SK-N-SH (cell line): ENCODE measurements at regions not wholly inside any gene's neighbourhood (a gene's known extent, or its start where the extent isn't known, plus 50 kb on each side); places are given as distances from the start of the nearest gene placed in this dataset.

ENCODE experiments used
- CTCF ChIA-PET: fragments of 300-600, 350-600 bp; formaldehyde crosslinking; extraction: SDS; loops from one replicate; lab custom pipeline; 2021; lab: Yijun Ruan, JAX
- POLR2A ChIA-PET: fragments of 350-600 bp; sonication (Branson Sonifier 250); formaldehyde crosslinking; extraction: SDS; loops from one replicate; lab custom pipeline; 2020; ENCODE audit warnings: antibody characterized with exemption, inconsistent platforms; lab: Yijun Ruan, JAX
- DNase-seq: peaks from one replicate; pipeline ENCODE4 v3.0.0; 2012
- H2AFZ ChIP-seq: fragments of 200-600 bp; sonication (generic); 2 replicates; pipeline ENCODE4 v1.8.1; 2016; ENCODE audit warnings: antibody characterized with exemption, mild to moderate bottlenecking, low read depth
- H3F3A ChIP-seq: fragments of 200-600 bp; sonication (generic); replicated peaks from 2 replicates; pipeline ENCODE3; 2016; ENCODE audit warnings: antibody characterized with exemption, mild to moderate bottlenecking; ENCODE audit not compliant: insufficient read depth
- H3K27ac ChIP-seq, 2 experiments: fragments of 200-500 bp in 1 of 2; fragments of 200-600 bp in 1 of 2; sonication (Bioruptor generic) in 1 of 2; sonication (generic), shearing (Covaris generic) in 1 of 2; 2 replicates each; pipeline versions ENCODE4 v1.5.1 to v1.6.1; 2014 to 2016; ENCODE audit warnings: low read depth in 2 of 2, inconsistent platforms in 1 of 2, low read length in 1 of 2, mild to moderate bottlenecking in 1 of 2, mixed read lengths in 1 of 2
- H3K27me3 ChIP-seq: fragments of 200-600 bp; sonication (generic), shearing (Covaris generic); 2 replicates; pipeline ENCODE4 v1.6.1; 2016; ENCODE audit warnings: mixed run types; ENCODE audit not compliant: insufficient read depth
- H3K36me3 ChIP-seq, 2 experiments: fragments of 200-500 bp in 1 of 2; fragments of 200-600 bp in 1 of 2; sonication (Bioruptor generic) in 1 of 2; sonication (generic) in 1 of 2; replicated peaks in 1 of 2; 2 replicates each; pipeline versions ENCODE3 to v1.5.1; 2014 to 2016; ENCODE audit warnings: low read length in 1 of 2, mild to moderate bottlenecking in 1 of 2; ENCODE audit not compliant: insufficient read depth in 2 of 2, control insufficient read depth in 1 of 2
- H3K4me1 ChIP-seq, 2 experiments: fragments of 200-500 bp in 1 of 2; fragments of 200-600 bp in 1 of 2; sonication (Bioruptor generic) in 1 of 2; sonication (generic), shearing (Covaris generic) in 1 of 2; 2 replicates each; pipeline versions ENCODE4 v1.5.1 to v1.6.1; 2014 to 2016; ENCODE audit warnings: low read depth in 1 of 2, low read length in 1 of 2, mixed run types in 1 of 2; ENCODE audit not compliant: insufficient read depth in 2 of 2, control insufficient read depth in 1 of 2
- H3K4me2 ChIP-seq: fragments of 200-600 bp; sonication (generic), shearing (Covaris generic); 2 replicates; pipeline ENCODE4 v1.6.1; 2017; ENCODE audit warnings: mixed run types
- H3K4me3 ChIP-seq, 2 experiments: fragments of 200-500 bp in 1 of 2; fragments of 200-600 bp in 1 of 2; sonication (Bioruptor generic) in 1 of 2; sonication (generic), shearing (Covaris generic) in 1 of 2; 2 replicates each; pipeline versions ENCODE4 v1.5.1 to v1.8.1; 2014 to 2016; ENCODE audit warnings: low read depth in 2 of 2, inconsistent platforms in 1 of 2, low read length in 1 of 2, mild to moderate bottlenecking in 1 of 2, mixed read lengths in 1 of 2, moderate library complexity in 1 of 2
- H3K79me2 ChIP-seq: fragments of 200-600 bp; sonication (generic); 2 replicates; pipeline ENCODE4 v1.8.1; 2017; ENCODE audit warnings: mild to moderate bottlenecking; ENCODE audit not compliant: insufficient read depth
- H3K9ac ChIP-seq: fragments of 200-600 bp; sonication (generic); 2 replicates; pipeline ENCODE4 v1.6.1; 2017; ENCODE audit warnings: mixed run types
- H3K9me2 ChIP-seq: fragments of 200-600 bp; sonication (generic); 2 replicates; pipeline ENCODE4 v1.6.1; 2017; ENCODE audit warnings: mixed run types
- H3K9me3 ChIP-seq: fragments of 200-600 bp; sonication (generic); 2 replicates; pipeline ENCODE4 v1.6.1; 2017; ENCODE audit warnings: mixed run types, mild to moderate bottlenecking, moderate library complexity
- H4K20me1 ChIP-seq: fragments of 200-600 bp; sonication (generic); 2 replicates; pipeline ENCODE4 v1.6.1; 2017; ENCODE audit warnings: mild to moderate bottlenecking, mixed run types; ENCODE audit not compliant: insufficient read depth
- CHD2 ChIP-seq: fragments of 150-350 bp; IDR thresholded peaks from 2 replicates; pipeline ENCODE4 v1.6.1; 2018; ENCODE audit warnings: low read length; ENCODE audit not compliant: partially characterized antibody
- ELF1 ChIP-seq: IDR thresholded peaks from 2 replicates; pipeline ENCODE4 v1.4.0; 2012
- FOSL2 ChIP-seq: IDR thresholded peaks from 2 replicates; pipeline ENCODE4 v1.4.0; 2012; ENCODE audit warnings: low read depth, mild to moderate bottlenecking, moderate library complexity, borderline replicate concordance
- FOXJ3 ChIP-seq: sonication (generic); formaldehyde crosslinking; IDR thresholded peaks from 2 replicates; pipeline ENCODE4 v1.5.1; 2020; ENCODE audit warnings: mild to moderate bottlenecking, missing genetic modification reagents
- FOXM1 ChIP-seq: IDR thresholded peaks from 2 replicates; pipeline ENCODE4 v1.4.0; 2012; ENCODE audit warnings: low read depth, mild to moderate bottlenecking
- GABPA ChIP-seq: IDR thresholded peaks from 2 replicates; pipeline ENCODE4 v1.4.0; 2012; ENCODE audit warnings: low read depth, mild to moderate bottlenecking
- IRF3 ChIP-seq: fragments of 150-350 bp; IDR thresholded peaks from 2 replicates; pipeline ENCODE4 v1.6.1; 2016; ENCODE audit warnings: mild to moderate bottlenecking, low read depth, low read length
- JUND ChIP-seq: IDR thresholded peaks from 2 replicates; pipeline ENCODE4 v1.4.0; 2012
- MEF2A ChIP-seq: IDR thresholded peaks from 2 replicates; pipeline ENCODE4 v1.4.0; 2012; ENCODE audit warnings: low read depth, borderline replicate concordance
- MXI1 ChIP-seq: IDR thresholded peaks from 2 replicates; pipeline ENCODE4 v1.6.1; 2012; ENCODE audit warnings: mild to moderate bottlenecking, low read depth, low read length, improper control_type of control experiment
- NRF1 ChIP-seq: IDR thresholded peaks from 2 replicates; pipeline ENCODE4 v1.6.1; 2012; ENCODE audit warnings: low read depth, mild to moderate bottlenecking, low read length
- RAD21 ChIP-seq: IDR thresholded peaks from 2 replicates; pipeline ENCODE4 v1.6.1; 2012; ENCODE audit warnings: mild to moderate bottlenecking, low read length
- RCOR1 ChIP-seq: fragments of 150-350 bp; IDR thresholded peaks from 2 replicates; pipeline ENCODE4 v1.6.1; 2017; ENCODE audit warnings: antibody characterized with exemption, low read length
- RFX5 ChIP-seq: IDR thresholded peaks from 2 replicates; pipeline ENCODE4 v1.6.1; 2012; ENCODE audit warnings: mild to moderate bottlenecking, improper control_type of control experiment, low read length
- SMC3 ChIP-seq: IDR thresholded peaks from 2 replicates; pipeline ENCODE4 v1.6.1; 2012; ENCODE audit warnings: low read depth, low read length, improper control_type of control experiment
- TCF12 ChIP-seq: IDR thresholded peaks from 2 replicates; pipeline ENCODE4 v1.4.0; 2012
- TEAD4 ChIP-seq: IDR thresholded peaks from 2 replicates; pipeline ENCODE4 v1.4.0; 2012; ENCODE audit warnings: mild to moderate bottlenecking, borderline replicate concordance; ENCODE audit not compliant: insufficient read depth
- YY1 ChIP-seq: IDR thresholded peaks from 2 replicates; pipeline ENCODE4 v1.4.0; 2012; ENCODE audit warnings: low read depth, mild to moderate bottlenecking
- WGBS: methylation state at CpG from one replicate; pipeline ENCODE4 v1.1.6; 2017; ENCODE audit warnings: low lambda C conversion rate; 5-methylcytosine and 5-hydroxymethylcytosine counted together
- TF ChIP-seq, protein P1 (sequence below): IDR thresholded peaks from 2 replicates; pipeline ENCODE4 v1.4.0; 2012; ENCODE audit warnings: low read depth, borderline replicate concordance
- TF ChIP-seq, protein P2 (sequence below): IDR thresholded peaks from 2 replicates; pipeline ENCODE4 v1.4.0; 2012; ENCODE audit warnings: low read depth, borderline replicate concordance

DNA sequence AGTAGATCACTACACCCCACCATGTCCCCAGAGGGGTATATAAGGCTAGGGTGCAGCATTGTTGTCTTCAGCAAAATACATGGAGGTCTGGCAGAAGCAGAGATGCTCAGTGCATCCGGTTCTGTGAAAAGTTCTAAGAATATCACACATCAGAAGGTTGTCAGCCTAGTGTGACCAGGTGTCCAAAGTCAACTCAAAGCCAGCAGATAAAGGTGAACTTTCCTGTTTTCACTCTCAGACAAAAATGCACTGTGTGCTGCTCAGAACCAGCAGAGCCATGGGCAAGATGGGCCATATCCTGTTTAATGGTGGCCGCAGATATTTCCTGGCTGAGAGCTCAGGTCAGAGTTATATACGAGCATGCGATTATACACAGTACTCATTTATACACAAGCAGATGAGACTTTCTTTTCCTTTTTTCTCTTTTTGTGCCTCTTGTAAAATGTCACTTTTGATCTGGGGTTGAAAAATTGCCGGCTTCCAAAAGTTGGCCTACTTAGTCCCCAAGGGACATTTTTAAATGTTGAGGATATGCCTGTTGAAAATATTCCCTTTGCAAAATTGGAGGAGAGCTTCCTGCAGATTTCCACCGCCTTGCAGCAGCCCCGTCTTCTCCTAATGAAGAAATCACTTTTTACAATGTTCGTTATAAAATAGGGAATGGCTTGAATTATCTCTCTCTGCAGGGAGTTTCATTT is 425.6 kb upstream of the SALL1 start (continued):
- no peak for TF ChIP-seq CHD2
- no peak for TF ChIP-seq TCF12

DNA sequence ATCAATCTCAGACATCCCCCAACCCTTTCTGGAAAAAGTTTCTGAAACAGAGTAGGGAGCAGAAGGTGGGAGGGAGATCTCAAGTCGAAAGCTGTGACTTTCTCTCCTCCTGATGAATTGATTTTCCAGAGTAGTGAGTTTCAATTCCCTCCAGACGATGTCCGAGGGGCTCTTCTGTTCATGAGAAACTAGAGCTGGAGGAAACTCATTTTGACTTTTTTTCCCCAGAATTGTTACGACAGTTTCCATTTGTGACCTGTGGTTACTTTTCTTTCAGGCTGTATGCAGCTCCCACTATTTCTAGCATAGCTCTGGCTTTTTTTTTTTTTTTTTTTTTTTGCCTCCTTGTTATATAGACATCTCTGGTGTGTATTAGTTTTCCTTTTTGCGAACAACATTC is 422.1 kb upstream of the SALL1 start:
- H3F3A ChIP-seq: no peaks in the 10 kb centered on the region
- H3K4me3 ChIP-seq: no peak overlapping the region
- H2AFZ ChIP-seq: no peak overlapping the region
- no peaks in the 10 kb centered on the region for H3K36me3 ChIP-seq
- H3K27ac ChIP-seq: no peak overlapping the region
- no peaks in the 10 kb centered on the region for H3K9me2 ChIP-seq
- H3K9ac ChIP-seq: no peak overlapping the region
- ChIA-PET POLR2A (no interaction called here), CTCF (no interaction called here)
- H3K79me2 ChIP-seq: no peaks in the 10 kb centered on the region
- H3K4me1 ChIP-seq: peaks cover 0 to 4% of the 10 kb centered on the region in 2 experiments; a peak in 1 of 4 replicates
- H3K9me3 ChIP-seq: no peaks in the 10 kb centered on the region
- DNase-seq: no peak
- TF ChIP-seq NRF1 (no peak), YY1 (no peak), RAD21 (no peak)
- no peaks in the 10 kb centered on the region for H3K27me3 ChIP-seq
- no peaks in the 10 kb centered on the region for H4K20me1 ChIP-seq
- WGBS: 55% methylated on average over 5 of the region's 5 CpGs
- no peak overlapping the region for H3K4me2 ChIP-seq

DNA sequence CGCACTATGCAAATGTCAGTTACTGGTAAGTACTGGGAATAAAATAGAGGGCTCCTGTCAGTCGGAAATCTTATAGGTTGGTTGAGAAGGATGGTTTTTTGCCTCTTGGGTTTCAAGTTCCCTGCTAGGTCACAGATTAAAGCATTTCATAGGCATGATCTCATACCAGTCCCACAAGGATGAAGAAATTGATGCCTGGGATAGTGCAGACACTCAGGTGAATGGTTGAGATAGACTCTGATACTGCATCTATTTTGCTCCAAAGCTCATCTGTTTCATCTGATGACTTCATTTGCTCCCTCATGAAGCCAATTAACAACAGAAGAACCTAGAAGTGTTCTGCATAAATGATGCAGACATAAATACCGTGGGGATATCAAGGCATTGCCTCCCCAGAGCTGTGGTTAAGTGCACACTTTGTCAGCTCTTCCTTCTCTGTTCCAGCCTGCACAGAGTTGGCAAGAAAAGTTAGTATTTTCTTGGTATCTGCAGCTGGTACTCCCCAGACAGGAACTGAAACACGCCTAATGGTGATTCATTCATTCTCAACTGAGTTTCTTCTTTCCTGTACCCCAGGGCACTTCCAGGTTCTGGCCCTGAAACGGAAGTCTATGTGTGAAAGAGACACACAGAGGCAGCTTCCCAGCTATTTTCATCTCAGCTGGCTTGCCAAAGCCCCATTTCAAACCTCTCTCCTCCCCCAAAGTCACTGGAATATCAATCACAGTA is 418.3 kb upstream of the SALL1 start:
- H3K9ac ChIP-seq: no peak overlapping the region
- WGBS: 54% methylated on average over 5 of the region's 5 CpGs
- POLR2A ChIA-PET: no interaction called here
- no peaks in the 10 kb centered on the region for H4K20me1 ChIP-seq
- no peak for TF ChIP-seq NRF1
- no peak; the same call in 1 of the 2 replicates for TF ChIP-seq GABPA
- no peak for TF ChIP-seq RFX5
- TF ChIP-seq FOXJ3 (CRISPR knock-in tag): no peak
- TF ChIP-seq CHD2: no peak
- TF ChIP-seq, protein P1, sequence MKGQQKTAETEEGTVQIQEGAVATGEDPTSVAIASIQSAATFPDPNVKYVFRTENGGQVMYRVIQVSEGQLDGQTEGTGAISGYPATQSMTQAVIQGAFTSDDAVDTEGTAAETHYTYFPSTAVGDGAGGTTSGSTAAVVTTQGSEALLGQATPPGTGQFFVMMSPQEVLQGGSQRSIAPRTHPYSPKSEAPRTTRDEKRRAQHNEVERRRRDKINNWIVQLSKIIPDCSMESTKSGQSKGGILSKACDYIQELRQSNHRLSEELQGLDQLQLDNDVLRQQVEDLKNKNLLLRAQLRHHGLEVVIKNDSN: no peak
- no peak for TF ChIP-seq SMC3
- TF ChIP-seq, protein P2, sequence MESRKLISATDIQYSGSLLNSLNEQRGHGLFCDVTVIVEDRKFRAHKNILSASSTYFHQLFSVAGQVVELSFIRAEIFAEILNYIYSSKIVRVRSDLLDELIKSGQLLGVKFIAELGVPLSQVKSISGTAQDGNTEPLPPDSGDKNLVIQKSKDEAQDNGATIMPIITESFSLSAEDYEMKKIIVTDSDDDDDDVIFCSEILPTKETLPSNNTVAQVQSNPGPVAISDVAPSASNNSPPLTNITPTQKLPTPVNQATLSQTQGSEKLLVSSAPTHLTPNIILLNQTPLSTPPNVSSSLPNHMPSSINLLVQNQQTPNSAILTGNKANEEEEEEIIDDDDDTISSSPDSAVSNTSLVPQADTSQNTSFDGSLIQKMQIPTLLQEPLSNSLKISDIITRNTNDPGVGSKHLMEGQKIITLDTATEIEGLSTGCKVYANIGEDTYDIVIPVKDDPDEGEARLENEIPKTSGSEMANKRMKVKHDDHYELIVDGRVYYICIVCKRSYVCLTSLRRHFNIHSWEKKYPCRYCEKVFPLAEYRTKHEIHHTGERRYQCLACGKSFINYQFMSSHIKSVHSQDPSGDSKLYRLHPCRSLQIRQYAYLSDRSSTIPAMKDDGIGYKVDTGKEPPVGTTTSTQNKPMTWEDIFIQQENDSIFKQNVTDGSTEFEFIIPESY: no peak
- no peak for TF ChIP-seq RAD21
- TF ChIP-seq RCOR1: no peak
- no peak for TF ChIP-seq MXI1
- TF ChIP-seq MEF2A: no peak
- TF ChIP-seq TEAD4: no peak
- no peak for TF ChIP-seq FOSL2
- TF ChIP-seq IRF3: no peak
- no peak for TF ChIP-seq JUND
- no peak for TF ChIP-seq ELF1
- no peak for TF ChIP-seq FOXM1
- TF ChIP-seq YY1: no peak
- H3K27ac ChIP-seq: no peak overlapping the region
- no peaks in the 10 kb centered on the region for H3K9me2 ChIP-seq
- peak overlapping the region; percentile 13 for H2AFZ ChIP-seq
- no peaks in the 10 kb centered on the region for H3F3A ChIP-seq
- no peaks in the 10 kb centered on the region for H3K36me3 ChIP-seq
- no peak overlapping the region for H3K4me3 ChIP-seq
- H3K4me2 ChIP-seq: 0 out of 2 replicates have a peak overlapping the region, but pooled peaks have one; percentile 35
- CTCF ChIA-PET: no interaction called here
- H3K27me3 ChIP-seq: no peaks in the 10 kb centered on the region
- H3K9me3 ChIP-seq: no peaks in the 10 kb centered on the region
- no peaks in the 10 kb centered on the region for H3K79me2 ChIP-seq
- peaks cover 0 to 4% of the 10 kb centered on the region in 2 experiments; a peak in 1 of 4 replicates for H3K4me1 ChIP-seq
- DNase-seq: no peak
